ENCODE measurements at regions not wholly inside any gene's neighbourhood (a gene's known extent, or its start where the extent isn't known, plus 50 kb on each side); places are given as distances from the start of the nearest gene placed in this dataset.

- Histone ChIP-seq H4K5ac (ENCODE audit: insufficient read length, low read depth, low read length) (no peak overlapping the region), H3T11ph (ENCODE audit: low read length) (no peak overlapping the region), H2AK5ac (ENCODE audit: insufficient read length, low read length) (no peak overlapping the region), H3K4ac (ENCODE audit: low read depth, low read length) (no peak overlapping the region), H3K27me3 (ENCODE audit: insufficient read depth, low read length) (no peaks in the 10 kb centered on the region), H2BK20ac (ENCODE audit: low read depth, low read length, poor library complexity, severe bottlenecking) (no peak overlapping the region), H3K9me3 (ENCODE audit: control insufficient read depth, low read depth, low read length) (no peaks in the 10 kb centered on the region), H2AFZ (ENCODE audit: low read length) (no peak overlapping the region), H3K23me2 (ENCODE audit: insufficient read length, low read depth, low read length, poor library complexity, severe bottlenecking) (no peaks in the 10 kb centered on the region), H3K27ac (ENCODE audit: insufficient read length, low read depth, low read length) (no peak overlapping the region), H2BK12ac (ENCODE audit: insufficient read length, low read depth, low read length) (no peak overlapping the region), H3K79me1 (ENCODE audit: insufficient read depth, low read depth, low read length, poor library complexity, severe bottlenecking) (no peaks in the 10 kb centered on the region), H4K8ac (replicated peaks; ENCODE audit: insufficient read length, low read depth, low read length) (no peak overlapping the region), H3K4me2 (ENCODE audit: insufficient read depth, insufficient read length, low read length) (no peak overlapping the region), H3K18ac (ENCODE audit: insufficient read length, low read depth, low read length) (no peak overlapping the region), H2BK120ac (ENCODE audit: low read depth, low read length, poor library complexity, severe bottlenecking) (no peak overlapping the region), H2BK5ac (ENCODE audit: insufficient read length, low read length) (no peak overlapping the region), H3K14ac (ENCODE audit: insufficient read depth, low read length) (no peak overlapping the region), H2BK15ac (ENCODE audit: low read depth, low read length) (no peak overlapping the region), H3K56ac (ENCODE audit: insufficient read length, low read depth, low read length) (no peak overlapping the region), H3K23ac (ENCODE audit: insufficient read length, low read depth, low read length) (no peak overlapping the region), H3K9ac (ENCODE audit: extremely low read depth, insufficient read length, low read length) (no peak overlapping the region), H4K91ac (ENCODE audit: insufficient read length, low read depth, low read length) (no peak overlapping the region), H3K4me1 (ENCODE audit: insufficient read depth, low read length) (no peaks in the 10 kb centered on the region), H3K79me2 (ENCODE audit: insufficient read depth, low read length) (no peaks in the 10 kb centered on the region), H4K20me1 (ENCODE audit: control insufficient read depth, insufficient read depth, insufficient read length) (no peaks in the 10 kb centered on the region)
- no peak for TF ChIP-seq CTCF (conservative IDR thresholded peaks at IDR 0.05)
- WGBS (ENCODE audit: extremely low coverage, insufficient read length, low lambda C conversion rate): no CpG with 5 or more reads among the region's 20 CpGs
- Mint-ChIP-seq H3K27me3 (ENCODE audit: low read depth) (peaks cover 43% of the 10 kb centered on the region), H3K27ac (no peak overlapping the region), H3K9me3 (peaks cover 2 to 6% of the 10 kb centered on the region in 2 experiments; a peak in 4 of 5 replicates), H3K36me3 (ENCODE audit: insufficient read depth in 1 of 3, low read depth in 3 of 3) (peaks cover 0 to 3% (median 0%) of the 10 kb centered on the region in 3 experiments; a peak in 1 of 7 replicates), H3K4me1 (peaks cover 4 to 6% of the 10 kb centered on the region in 2 experiments; a peak in 3 of 4 replicates), H3K4me3 (no peak overlapping the region)
- no peak for DNase-seq
These were observed 52.3 kb upstream of the PRR20G start for GRCh38 chr3:127339928-127340861.
